Islet of Langerhans (tissue), 1 donor: ENCODE measurements at regions not wholly inside any gene's neighbourhood (a gene's known extent, or its start where the extent isn't known, plus 50 kb on each side); places are given as distances from the start of the nearest gene placed in this dataset.
"Not testable (repeated sequence)": the region's sequence is repeated elsewhere in the genome, so short reads cannot be mapped to it uniquely, and the experiment has no call there.

Experiments
- FAIRE-seq: peaks from one replicate; lab custom pipeline; 2011; peaks lifted over from hg19 to GRCh38; lab: Jason Lieb, UNC

- FAIRE-seq = not testable (repeated sequence)
Observed at GRCh38 chr4:187671958-187672357, 323.6 kb upstream of the ZFP42 start.

DNA sequence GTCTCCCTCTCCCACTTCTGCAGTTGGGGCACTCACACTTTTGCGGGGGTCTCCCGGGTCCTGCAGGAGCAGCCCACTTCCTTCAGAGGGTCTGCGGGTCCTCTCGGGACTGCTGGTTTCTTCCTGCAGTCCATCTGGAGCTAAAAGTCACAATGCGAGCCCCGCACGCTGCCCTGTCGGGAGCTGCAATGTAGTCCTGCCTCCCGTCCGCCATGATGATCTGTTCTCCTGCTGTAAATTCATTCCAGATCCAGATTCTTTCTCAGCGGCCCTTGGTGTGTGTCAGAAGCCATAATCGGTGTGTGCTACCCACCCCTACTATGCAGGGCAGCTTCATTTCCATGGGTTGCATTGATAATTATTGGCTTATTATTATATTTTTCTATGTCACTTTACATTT lies 323.0 kb upstream of the ZFP42 start:
- not testable (repeated sequence) for FAIRE-seq

GRCh38 chr4:187679450-187679849 lies 316.1 kb upstream of the ZFP42 start:
- no peak for FAIRE-seq

GRCh38 chr4:187685247-187685646 lies 310.3 kb upstream of the ZFP42 start:
- FAIRE-seq = no peak

- FAIRE-seq = no peak
Observed at GRCh38 chr4:187687697-187688096, 307.9 kb upstream of the ZFP42 start.

DNA sequence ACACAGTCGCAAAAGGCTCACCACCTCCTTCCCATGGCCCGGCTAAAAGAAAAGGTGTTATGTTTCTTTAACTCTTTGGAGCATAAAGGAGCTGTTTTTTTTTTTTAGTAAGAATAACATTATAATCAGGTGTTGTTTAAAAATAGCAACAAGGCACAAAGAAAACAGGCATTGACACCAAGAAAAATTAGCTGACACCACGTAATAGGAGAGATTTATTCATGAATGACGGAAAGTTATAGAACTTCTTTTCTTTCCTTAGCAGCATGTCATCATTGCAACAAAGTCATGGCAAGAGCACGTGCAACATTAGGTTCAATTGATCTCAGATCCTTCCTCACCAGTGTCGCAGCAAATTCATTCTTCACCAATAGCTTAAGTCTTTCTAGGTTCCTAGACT lies 302.9 kb upstream of the ZFP42 start:
- FAIRE-seq = no peak

GRCh38 chr4:187695531-187695930 lies 300.0 kb upstream of the ZFP42 start:
- not testable (repeated sequence) for FAIRE-seq

- FAIRE-seq = no peak
Observed at GRCh38 chr4:187711586-187711985, 284.0 kb upstream of the ZFP42 start.

DNA sequence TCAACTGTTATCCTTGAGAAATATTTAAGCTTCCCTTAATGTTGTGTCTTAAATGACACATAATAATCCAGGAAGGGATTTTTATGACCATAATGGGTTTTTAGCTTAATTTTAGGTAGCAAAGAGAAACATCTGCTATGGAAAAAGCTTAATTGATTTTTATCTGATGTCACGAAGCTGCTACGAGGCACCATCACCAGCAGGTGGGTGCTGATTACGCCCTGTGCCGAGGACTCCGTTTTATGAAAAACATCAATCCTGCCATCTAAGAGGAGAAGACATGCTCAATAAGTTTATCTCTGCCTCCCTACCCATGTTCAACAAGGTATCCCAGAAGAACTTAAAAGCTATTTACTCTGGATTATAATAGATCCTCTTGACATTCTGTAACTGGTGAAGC lies 280.6 kb upstream of the ZFP42 start:
- no peak for FAIRE-seq

- no peak for FAIRE-seq
Observed at GRCh38 chr4:187715466-187715865, 280.1 kb upstream of the ZFP42 start.

GRCh38 chr4:187724456-187724855 lies 271.1 kb upstream of the ZFP42 start:
- FAIRE-seq = no peak

GRCh38 chr4:187726485-187726884 lies 269.1 kb upstream of the ZFP42 start:
- FAIRE-seq = no peak

DNA sequence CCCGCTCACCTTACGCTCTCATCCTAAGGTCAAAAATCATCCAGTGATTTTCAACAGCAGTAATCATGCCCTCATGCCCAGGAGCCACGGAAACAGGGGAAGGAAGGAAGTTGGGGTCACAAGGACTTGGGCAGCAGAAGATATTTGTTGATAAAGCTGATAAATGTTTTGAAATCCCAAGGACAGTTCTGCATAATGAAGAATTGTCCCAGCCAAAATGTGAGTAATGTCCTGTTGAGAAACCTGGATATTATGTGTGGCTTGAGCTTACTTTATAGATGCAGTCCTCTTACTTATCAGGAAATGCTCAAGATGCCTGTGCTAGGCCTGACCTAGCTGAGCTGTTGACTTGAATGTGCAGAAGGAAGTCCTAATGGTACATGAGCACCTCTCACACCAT lies 263.0 kb upstream of the ZFP42 start:
- FAIRE-seq = no peak

- no peak for FAIRE-seq
Observed at GRCh38 chr4:187739771-187740170, 255.8 kb upstream of the ZFP42 start.

DNA sequence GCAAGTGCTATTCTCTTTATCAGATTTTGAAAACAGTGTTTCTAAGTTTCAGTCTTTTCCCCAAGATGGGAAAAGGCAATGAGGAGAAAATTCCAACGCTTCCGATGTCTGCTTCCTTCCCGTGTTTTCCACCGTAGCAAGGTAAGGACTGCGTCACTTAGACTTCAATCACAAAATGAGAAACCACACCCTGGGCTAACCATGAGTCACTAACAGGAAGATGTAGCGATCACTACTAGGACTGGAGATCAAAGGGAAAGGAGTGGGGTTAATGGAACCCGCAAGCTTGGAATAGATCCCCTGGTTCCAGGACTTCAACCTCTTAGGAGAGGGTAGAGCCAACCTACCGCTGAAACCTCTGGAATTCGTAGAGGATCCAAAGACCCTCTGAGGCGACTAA lies 250.7 kb upstream of the ZFP42 start:
- no peak for FAIRE-seq

DNA sequence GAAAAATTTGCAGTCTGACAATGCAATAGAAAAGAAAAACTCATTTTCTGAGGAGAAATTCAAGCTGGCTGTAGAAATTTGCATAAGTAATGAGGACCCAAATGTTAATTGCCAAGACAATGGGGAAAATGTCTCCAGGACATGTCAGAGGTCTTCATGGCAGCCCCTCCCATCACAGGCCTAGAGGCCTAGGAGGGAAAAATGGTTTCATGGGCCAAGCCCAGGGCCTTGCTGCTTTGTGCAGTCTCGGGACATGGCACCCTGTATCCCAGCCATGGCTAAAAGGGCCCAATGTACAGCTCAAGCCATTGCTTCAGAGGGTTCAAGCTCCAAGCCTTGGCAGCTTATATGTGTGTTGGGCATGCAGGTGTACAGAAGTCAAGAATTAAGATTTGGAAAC lies 244.9 kb upstream of the ZFP42 start:
- not testable (repeated sequence) for FAIRE-seq

DNA sequence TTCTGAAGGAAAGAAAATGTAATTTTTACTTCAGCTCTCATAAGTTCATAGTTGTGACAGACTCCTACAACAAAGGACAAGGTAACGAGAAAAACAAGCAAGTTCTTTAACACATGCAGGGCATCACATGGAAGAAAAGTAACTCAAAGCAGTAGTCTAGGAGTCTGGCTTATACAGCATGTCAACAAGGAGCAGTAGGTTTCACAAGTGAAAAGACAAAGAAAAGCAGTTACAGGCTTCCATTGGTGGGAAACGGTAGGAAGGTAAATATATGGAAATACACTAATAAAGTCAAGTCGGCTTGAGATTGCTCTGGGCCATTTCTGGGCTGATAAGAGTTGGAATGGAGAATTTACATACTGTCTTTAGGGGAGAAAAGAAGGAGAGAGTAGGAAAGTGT lies 228.4 kb upstream of the ZFP42 start:
- FAIRE-seq = no peak

DNA sequence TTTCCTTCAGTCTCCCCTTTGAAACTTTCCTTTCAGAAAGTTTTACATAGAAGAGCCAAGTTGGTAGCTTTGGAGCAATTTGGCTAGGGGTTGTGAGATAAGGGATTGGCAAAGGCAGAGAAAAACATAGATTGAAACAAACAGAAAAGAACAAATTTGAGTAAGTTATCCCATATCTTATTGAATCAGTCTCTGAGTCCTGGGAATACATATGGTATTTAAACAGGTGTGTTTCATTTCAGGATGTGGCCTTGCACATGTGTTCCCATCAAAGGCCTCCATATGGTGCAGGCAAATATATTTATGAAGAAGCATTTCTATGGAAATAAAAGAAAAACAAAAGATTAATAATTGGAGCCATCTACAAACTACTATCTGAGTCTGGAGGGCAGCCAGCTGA lies 227.9 kb upstream of the ZFP42 start:
- FAIRE-seq = no peak

DNA sequence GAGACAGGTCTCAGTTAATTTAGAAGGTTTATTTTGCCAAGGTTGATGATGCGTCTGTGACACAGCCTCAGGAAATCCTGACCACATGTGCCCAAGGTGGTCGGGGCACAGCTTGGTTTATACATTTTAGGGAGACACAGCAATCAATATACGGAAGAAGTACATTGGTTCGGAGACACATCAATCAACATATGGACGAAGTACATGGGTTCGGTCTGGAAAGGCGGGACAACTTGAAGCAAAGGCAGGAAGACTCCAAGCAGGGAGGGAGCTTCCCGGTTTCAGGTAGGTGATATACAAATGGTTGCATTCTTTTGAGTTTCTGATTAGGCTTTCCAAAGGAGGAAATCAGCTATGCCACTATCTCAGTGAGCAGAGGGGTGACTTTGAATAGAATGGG lies 225.2 kb upstream of the ZFP42 start:
- FAIRE-seq = no peak

- FAIRE-seq = no peak
Observed at GRCh38 chr4:187777954-187778353, 217.6 kb upstream of the ZFP42 start.

- FAIRE-seq = no peak
Observed at GRCh38 chr4:187780070-187780469, 215.5 kb upstream of the ZFP42 start.

- no peak for FAIRE-seq
Observed at GRCh38 chr4:187782286-187782824, 213.2 kb upstream of the ZFP42 start.

DNA sequence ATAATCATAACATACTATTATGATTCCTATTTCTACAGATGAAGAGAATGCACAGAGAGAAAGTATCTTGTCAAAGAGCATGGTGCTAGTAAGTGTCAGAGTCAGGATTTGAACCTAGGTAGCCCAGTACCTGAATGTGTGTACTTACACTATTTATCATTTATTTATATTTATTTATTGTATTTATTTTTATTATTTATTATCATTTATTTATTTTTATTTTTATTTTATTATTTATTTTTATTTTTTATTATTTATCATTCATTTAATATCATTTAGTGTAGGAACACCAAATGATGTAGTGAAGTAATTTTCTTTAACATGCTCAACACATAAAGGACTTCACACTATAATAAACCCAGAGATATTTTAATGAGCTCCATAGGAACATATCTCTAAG lies 209.4 kb upstream of the ZFP42 start:
- no peak for FAIRE-seq

- FAIRE-seq = no peak
Observed at GRCh38 chr4:187789078-187789477, 206.5 kb upstream of the ZFP42 start.

DNA sequence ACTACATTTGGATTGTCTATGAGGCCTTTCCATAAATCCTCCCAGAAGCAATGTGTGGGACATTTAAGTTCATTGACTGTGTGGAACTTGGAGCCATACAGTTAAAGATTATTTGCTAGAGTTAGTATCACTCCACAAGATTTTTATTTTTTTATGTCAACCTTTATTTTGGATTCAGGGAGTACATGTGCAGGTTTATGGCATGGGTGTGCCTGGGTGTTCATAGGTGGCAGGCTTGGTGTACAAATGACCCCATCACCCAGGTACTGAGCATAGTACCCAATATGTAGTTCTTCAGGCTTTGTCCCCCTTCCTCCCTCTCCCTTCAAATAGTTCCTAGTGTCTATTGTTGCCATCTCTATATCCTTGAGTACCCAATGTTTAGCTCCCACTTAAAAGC lies 199.8 kb upstream of the ZFP42 start:
- no peak for FAIRE-seq
